HEK293 (cell line): ENCODE measurements at regions not wholly inside any gene's neighbourhood (a gene's known extent, or its start where the extent isn't known, plus 50 kb on each side); places are given as distances from the start of the nearest gene placed in this dataset.

Experiments used
- CTCF ChIA-PET: fragments of 350-600 bp; formaldehyde crosslinking; extraction: SDS; loops from one replicate; lab custom pipeline; 2021; ENCODE audit warnings: antibody characterized with exemption; lab: Yijun Ruan, JAX
- POLR2A ChIA-PET: fragments of 300-600 bp; formaldehyde crosslinking; extraction: SDS; loops from one replicate; lab custom pipeline; 2020; ENCODE audit warnings: antibody characterized with exemption, inconsistent platforms; lab: Yijun Ruan, JAX
- H3K27ac ChIP-seq: fragments of 200-500 bp; sonication (Bioruptor generic); 2 replicates; pipeline ENCODE4 v1.5.1; 2014; ENCODE audit warnings: low read depth, low read length, control low read depth, inconsistent platforms; ENCODE audit errors: extremely low read depth
- H3K36me3 ChIP-seq, 2 experiments: fragments of 200-500 bp in 1 of 2; sonication (Bioruptor generic) in 1 of 2; 1 replicate in 1 of 2; 2 replicates in 1 of 2; pipeline ENCODE4 v1.5.1; 2014 to 2017; ENCODE audit warnings: inconsistent platforms in 2 of 2, low read length in 2 of 2; ENCODE audit not compliant: control insufficient read depth in 2 of 2, insufficient read depth in 1 of 2
- H3K4me1 ChIP-seq: fragments of 200-500 bp; sonication (Bioruptor generic); 2 replicates; pipeline ENCODE4 v1.5.1; 2014; ENCODE audit warnings: mild to moderate bottlenecking, low read length, inconsistent platforms; ENCODE audit not compliant: control insufficient read depth, insufficient read depth
- H3K4me3 ChIP-seq: 2 replicates; pipeline ENCODE4 v1.5.1; 2011; ENCODE audit warnings: low read depth, mild to moderate bottlenecking, control low read depth, low read length, moderate library complexity
- H3K9me3 ChIP-seq: fragments of 200-500 bp; sonication (Bioruptor generic); 2 replicates; pipeline ENCODE4 v1.5.1; 2014; ENCODE audit warnings: low read depth, low read length, inconsistent platforms; ENCODE audit not compliant: control insufficient read depth, insufficient read depth
- EGR2 ChIP-seq: fragments of 450-650 bp; formaldehyde crosslinking; IDR thresholded peaks from 2 replicates; pipeline ENCODE4 v1.5.1; 2016; ENCODE audit warnings: low read depth, missing biosample characterization, missing genetic modification characterization
- ZNF112 ChIP-seq: fragments of 450-650 bp; formaldehyde crosslinking; IDR thresholded peaks from 2 replicates; pipeline ENCODE4 v1.5.0; 2017; ENCODE audit warnings: missing biosample characterization, missing genetic modification characterization
- ZNF16 ChIP-seq: fragments of 450-650 bp; formaldehyde crosslinking; IDR thresholded peaks from 2 replicates; pipeline ENCODE4 v1.5.1; 2016; ENCODE audit warnings: low read depth, missing biosample characterization, missing genetic modification characterization
- ZNF529 ChIP-seq: fragments of 450-650 bp; formaldehyde crosslinking; IDR thresholded peaks from 2 replicates; pipeline ENCODE4 v1.5.1; 2017; ENCODE audit warnings: missing genetic modification characterization, missing biosample characterization; ENCODE audit not compliant: insufficient replicate concordance
- ZNF548 ChIP-seq: fragments of 450-650 bp; formaldehyde crosslinking; IDR thresholded peaks from 2 replicates; pipeline ENCODE4 v1.5.1; 2016; ENCODE audit warnings: missing biosample characterization, missing genetic modification characterization
- ZNF549 ChIP-seq: fragments of 450-650 bp; IDR thresholded peaks from 2 replicates; pipeline ENCODE4 v1.5.1; 2018; ENCODE audit warnings: missing biosample characterization, missing genetic modification characterization, mild to moderate bottlenecking, inconsistent platforms, moderate library complexity
- ZNF623 ChIP-seq: fragments of 450-650 bp; formaldehyde crosslinking; IDR thresholded peaks from 2 replicates; pipeline ENCODE4 v1.5.1; 2016; ENCODE audit warnings: missing biosample characterization, missing genetic modification characterization
- ZNF664 ChIP-seq: fragments of 450-650 bp; formaldehyde crosslinking; IDR thresholded peaks from 2 replicates; pipeline ENCODE4 v1.5.1; 2016; ENCODE audit warnings: missing biosample characterization, missing genetic modification characterization
- ZNF670 ChIP-seq: fragments of 450-650 bp; formaldehyde crosslinking; IDR thresholded peaks from 2 replicates; pipeline ENCODE4 v1.5.1; 2016; ENCODE audit warnings: missing biosample characterization, missing genetic modification characterization, low read depth
- ZNF747 ChIP-seq: fragments of 450-650 bp; formaldehyde crosslinking; IDR thresholded peaks from 2 replicates; pipeline ENCODE4 v1.5.1; 2016; ENCODE audit warnings: missing biosample characterization, missing genetic modification characterization
- TF ChIP-seq, protein P1 (sequence below): fragments of 450-650 bp; formaldehyde crosslinking; IDR thresholded peaks from 2 replicates; pipeline ENCODE4 v1.5.1; 2016; ENCODE audit warnings: missing biosample characterization, missing genetic modification characterization
- TF ChIP-seq, protein P2 (sequence below): fragments of 450-650 bp; formaldehyde crosslinking; IDR thresholded peaks from 2 replicates; pipeline ENCODE4 v1.5.1; 2016; ENCODE audit warnings: missing biosample characterization, missing genetic modification characterization
- TF ChIP-seq, protein P3 (sequence below): fragments of 450-650 bp; formaldehyde crosslinking; IDR thresholded peaks from 2 replicates; pipeline ENCODE4 v1.5.1; 2016; ENCODE audit warnings: missing biosample characterization, missing genetic modification characterization
- TF ChIP-seq, protein P4 (sequence below): fragments of 450-650 bp; formaldehyde crosslinking; IDR thresholded peaks from 2 replicates; pipeline ENCODE4 v1.5.1; 2016; ENCODE audit warnings: missing biosample characterization, missing genetic modification characterization
- TF ChIP-seq, protein P5 (sequence below): fragments of 450-650 bp; formaldehyde crosslinking; conservative IDR thresholded peaks from 2 replicates; pipeline ENCODE4 v1.5.1; 2016; ENCODE audit warnings: low read depth, missing biosample characterization, missing genetic modification characterization

DNA sequence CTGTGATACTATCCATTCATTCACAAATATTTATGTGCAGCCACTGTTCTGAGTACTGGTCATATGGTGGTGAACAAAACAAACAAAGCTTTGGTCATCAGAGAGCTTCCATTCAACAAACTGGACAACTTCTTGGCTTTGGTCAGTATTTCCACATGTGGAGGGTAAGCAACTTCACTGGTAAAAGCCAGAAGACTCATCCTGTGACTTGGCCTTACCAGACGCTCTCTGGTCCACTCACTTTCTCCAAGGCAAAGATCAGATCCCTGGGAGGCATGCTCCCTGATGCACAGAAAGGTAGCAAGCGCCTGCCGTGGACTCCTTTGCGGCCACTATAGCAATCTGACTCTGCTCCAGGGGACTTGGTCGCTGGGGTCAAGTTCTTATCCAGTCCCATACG lies 179.5 kb downstream of the EN1 start:
- POLR2A ChIA-PET = no interaction called here
- no peak overlapping the region for H3K27ac ChIP-seq

DNA sequence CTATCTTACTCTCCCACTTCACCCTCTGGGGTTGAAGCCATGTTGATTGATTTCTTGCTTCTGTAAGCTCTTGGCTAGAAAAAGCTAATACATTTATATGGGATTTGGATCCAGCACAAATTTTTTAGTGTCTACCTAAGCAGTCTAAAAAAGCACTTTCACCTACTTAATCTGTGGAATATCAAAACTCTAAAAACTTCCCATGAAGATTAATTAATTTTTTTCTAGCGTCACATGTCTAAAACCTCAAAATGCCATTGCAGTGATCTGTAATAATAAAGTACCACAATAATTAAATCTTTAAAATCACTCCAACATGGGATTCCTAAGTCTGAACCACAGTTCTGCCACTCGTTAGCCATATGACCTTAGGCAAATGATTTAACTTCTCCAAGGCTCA lies 180.1 kb downstream of the EN1 start:
- ChIA-PET POLR2A (no interaction called here), CTCF (interaction anchor here (0.5 to 0.6 kb wide), 2 partner anchors 111 to 783 kb away, joined by 3 to 5 read pairs; no protein-coding TSS in a partner anchor)
- Histone ChIP-seq H3K4me3 (no peak overlapping the region), H3K4me1 (no peaks in the 10 kb centered on the region), H3K27ac (no peak overlapping the region), H3K36me3 (no peaks in the 10 kb centered on the region), H3K9me3 (no peaks in the 10 kb centered on the region)
- TF ChIP-seq ZNF549 (no peak), ZNF747 (tag by site-specific recombination) (no peak), EGR2 (tag by site-specific recombination) (no peak), ZNF112 (tag by site-specific recombination) (no peak), ZNF623 (tag by site-specific recombination) (no peak), ZNF16 (no peak), ZNF670 (tag by site-specific recombination) (no peak), ZNF548 (no peak), ZNF664 (tag by site-specific recombination) (no peak)
- TF ChIP-seq, protein P1, sequence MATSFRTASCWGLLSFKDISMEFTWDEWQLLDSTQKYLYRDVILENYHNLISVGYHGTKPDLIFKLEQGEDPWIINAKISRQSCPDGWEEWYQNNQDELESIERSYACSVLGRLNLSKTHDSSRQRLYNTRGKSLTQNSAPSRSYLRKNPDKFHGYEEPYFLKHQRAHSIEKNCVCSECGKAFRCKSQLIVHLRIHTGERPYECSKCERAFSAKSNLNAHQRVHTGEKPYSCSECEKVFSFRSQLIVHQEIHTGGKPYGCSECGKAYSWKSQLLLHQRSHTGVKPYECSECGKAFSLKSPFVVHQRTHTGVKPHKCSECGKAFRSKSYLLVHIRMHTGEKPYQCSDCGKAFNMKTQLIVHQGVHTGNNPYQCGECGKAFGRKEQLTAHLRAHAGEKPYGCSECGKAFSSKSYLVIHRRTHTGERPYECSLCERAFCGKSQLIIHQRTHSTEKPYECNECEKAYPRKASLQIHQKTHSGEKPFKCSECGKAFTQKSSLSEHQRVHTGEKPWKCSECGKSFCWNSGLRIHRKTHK (tag by site-specific recombination) = no peak
- TF ChIP-seq, protein P2, sequence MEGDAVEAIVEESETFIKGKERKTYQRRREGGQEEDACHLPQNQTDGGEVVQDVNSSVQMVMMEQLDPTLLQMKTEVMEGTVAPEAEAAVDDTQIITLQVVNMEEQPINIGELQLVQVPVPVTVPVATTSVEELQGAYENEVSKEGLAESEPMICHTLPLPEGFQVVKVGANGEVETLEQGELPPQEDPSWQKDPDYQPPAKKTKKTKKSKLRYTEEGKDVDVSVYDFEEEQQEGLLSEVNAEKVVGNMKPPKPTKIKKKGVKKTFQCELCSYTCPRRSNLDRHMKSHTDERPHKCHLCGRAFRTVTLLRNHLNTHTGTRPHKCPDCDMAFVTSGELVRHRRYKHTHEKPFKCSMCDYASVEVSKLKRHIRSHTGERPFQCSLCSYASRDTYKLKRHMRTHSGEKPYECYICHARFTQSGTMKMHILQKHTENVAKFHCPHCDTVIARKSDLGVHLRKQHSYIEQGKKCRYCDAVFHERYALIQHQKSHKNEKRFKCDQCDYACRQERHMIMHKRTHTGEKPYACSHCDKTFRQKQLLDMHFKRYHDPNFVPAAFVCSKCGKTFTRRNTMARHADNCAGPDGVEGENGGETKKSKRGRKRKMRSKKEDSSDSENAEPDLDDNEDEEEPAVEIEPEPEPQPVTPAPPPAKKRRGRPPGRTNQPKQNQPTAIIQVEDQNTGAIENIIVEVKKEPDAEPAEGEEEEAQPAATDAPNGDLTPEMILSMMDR = no peak
- TF ChIP-seq, protein P3, sequence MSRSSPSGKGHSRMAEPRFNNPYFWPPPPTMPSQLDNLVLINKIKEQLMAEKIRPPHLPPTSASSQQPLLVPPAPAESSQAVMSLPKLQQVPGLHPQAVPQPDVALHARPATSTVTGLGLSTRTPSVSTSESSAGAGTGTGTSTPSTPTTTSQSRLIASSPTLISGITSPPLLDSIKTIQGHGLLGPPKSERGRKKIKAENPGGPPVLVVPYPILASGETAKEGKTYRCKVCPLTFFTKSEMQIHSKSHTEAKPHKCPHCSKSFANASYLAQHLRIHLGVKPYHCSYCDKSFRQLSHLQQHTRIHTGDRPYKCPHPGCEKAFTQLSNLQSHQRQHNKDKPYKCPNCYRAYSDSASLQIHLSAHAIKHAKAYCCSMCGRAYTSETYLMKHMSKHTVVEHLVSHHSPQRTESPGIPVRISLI = no peak
- TF ChIP-seq, protein P4, sequence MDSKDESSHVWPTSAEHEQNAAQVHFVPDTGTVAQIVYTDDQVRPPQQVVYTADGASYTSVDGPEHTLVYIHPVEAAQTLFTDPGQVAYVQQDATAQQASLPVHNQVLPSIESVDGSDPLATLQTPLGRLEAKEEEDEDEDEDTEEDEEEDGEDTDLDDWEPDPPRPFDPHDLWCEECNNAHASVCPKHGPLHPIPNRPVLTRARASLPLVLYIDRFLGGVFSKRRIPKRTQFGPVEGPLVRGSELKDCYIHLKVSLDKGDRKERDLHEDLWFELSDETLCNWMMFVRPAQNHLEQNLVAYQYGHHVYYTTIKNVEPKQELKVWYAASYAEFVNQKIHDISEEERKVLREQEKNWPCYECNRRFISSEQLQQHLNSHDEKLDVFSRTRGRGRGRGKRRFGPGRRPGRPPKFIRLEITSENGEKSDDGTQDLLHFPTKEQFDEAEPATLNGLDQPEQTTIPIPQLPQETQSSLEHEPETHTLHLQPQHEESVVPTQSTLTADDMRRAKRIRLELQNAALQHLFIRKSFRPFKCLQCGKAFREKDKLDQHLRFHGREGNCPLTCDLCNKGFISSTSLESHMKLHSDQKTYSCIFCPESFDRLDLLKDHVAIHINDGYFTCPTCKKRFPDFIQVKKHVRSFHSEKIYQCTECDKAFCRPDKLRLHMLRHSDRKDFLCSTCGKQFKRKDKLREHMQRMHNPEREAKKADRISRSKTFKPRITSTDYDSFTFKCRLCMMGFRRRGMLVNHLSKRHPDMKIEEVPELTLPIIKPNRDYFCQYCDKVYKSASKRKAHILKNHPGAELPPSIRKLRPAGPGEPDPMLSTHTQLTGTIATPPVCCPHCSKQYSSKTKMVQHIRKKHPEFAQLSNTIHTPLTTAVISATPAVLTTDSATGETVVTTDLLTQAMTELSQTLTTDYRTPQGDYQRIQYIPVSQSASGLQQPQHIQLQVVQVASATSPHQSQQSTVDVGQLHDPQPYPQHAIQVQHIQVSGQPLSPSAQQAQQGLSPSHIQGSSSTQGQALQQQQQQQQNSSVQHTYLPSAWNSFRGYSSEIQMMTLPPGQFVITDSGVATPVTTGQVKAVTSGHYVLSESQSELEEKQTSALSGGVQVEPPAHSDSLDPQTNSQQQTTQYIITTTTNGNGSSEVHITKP (tag by site-specific recombination) = no peak

More for the DNA sequence above, 179.5 kb downstream of the EN1 start:
- Histone ChIP-seq H3K36me3 (no peaks in the 10 kb centered on the region), H3K9me3 (no peaks in the 10 kb centered on the region), H3K4me1 (no peaks in the 10 kb centered on the region), H3K4me3 (no peak overlapping the region)
- CTCF ChIA-PET = no interaction called here
- TF ChIP-seq, protein P5, sequence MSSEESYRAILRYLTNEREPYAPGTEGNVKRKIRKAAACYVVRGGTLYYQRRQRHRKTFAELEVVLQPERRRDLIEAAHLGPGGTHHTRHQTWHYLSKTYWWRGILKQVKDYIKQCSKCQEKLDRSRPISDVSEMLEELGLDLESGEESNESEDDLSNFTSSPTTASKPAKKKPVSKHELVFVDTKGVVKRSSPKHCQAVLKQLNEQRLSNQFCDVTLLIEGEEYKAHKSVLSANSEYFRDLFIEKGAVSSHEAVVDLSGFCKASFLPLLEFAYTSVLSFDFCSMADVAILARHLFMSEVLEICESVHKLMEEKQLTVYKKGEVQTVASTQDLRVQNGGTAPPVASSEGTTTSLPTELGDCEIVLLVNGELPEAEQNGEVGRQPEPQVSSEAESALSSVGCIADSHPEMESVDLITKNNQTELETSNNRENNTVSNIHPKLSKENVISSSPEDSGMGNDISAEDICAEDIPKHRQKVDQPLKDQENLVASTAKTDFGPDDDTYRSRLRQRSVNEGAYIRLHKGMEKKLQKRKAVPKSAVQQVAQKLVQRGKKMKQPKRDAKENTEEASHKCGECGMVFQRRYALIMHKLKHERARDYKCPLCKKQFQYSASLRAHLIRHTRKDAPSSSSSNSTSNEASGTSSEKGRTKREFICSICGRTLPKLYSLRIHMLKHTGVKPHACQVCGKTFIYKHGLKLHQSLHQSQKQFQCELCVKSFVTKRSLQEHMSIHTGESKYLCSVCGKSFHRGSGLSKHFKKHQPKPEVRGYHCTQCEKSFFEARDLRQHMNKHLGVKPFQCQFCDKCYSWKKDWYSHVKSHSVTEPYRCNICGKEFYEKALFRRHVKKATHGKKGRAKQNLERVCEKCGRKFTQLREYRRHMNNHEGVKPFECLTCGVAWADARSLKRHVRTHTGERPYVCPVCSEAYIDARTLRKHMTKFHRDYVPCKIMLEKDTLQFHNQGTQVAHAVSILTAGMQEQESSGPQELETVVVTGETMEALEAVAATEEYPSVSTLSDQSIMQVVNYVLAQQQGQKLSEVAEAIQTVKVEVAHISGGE = no peak
- no peak for TF ChIP-seq ZNF529 (tag by site-specific recombination)
